ENCODE measurements at regions not wholly inside any gene's neighbourhood (a gene's known extent, or its start where the extent isn't known, plus 50 kb on each side); places are given as distances from the start of the nearest gene placed in this dataset.

GRCh38 chr5:145687943-145688342, 147.2 kb downstream of the PRELID2 start:
- FAIRE-seq = no peak
- DNase-seq (ENCODE audit: insufficient read length, low spot score) = no peak
- no peak for TF ChIP-seq CTCF (IDR thresholded peaks at IDR 0.05; ENCODE audit: insufficient read depth, missing control alignments)

GRCh38 chr5:145685417-145685816, 149.7 kb downstream of the PRELID2 start:
- DNase-seq (ENCODE audit: insufficient read length, low spot score) = no peak
- TF ChIP-seq CTCF (IDR thresholded peaks at IDR 0.05; ENCODE audit: insufficient read depth, missing control alignments) = no peak
- no peak for FAIRE-seq

- FAIRE-seq = no peak
- no peak for TF ChIP-seq CTCF (IDR thresholded peaks at IDR 0.05; ENCODE audit: insufficient read depth, missing control alignments)
- DNase-seq (ENCODE audit: insufficient read length, low spot score) = no peak
Measured at GRCh38 chr5:145683431-145683830, 151.7 kb downstream of the PRELID2 start.

- DNase-seq (ENCODE audit: insufficient read length, low spot score) = no peak
- no peak for TF ChIP-seq CTCF (IDR thresholded peaks at IDR 0.05; ENCODE audit: insufficient read depth, missing control alignments)
- no peak for FAIRE-seq
Measured at GRCh38 chr5:145682197-145682899, 152.8 kb downstream of the PRELID2 start.

GRCh38 chr5:145681686-145682085, 153.5 kb downstream of the PRELID2 start:
- FAIRE-seq (peak; percentile 94), DNase-seq (ENCODE audit: insufficient read length, low spot score) (no peak)
- peak; percentile 81 for TF ChIP-seq CTCF (IDR thresholded peaks at IDR 0.05; ENCODE audit: insufficient read depth, missing control alignments)

- DNase-seq (ENCODE audit: insufficient read length, low spot score) = no peak
- no peak for TF ChIP-seq CTCF (IDR thresholded peaks at IDR 0.05; ENCODE audit: insufficient read depth, missing control alignments)
- FAIRE-seq = no peak
Measured at GRCh38 chr5:145681216-145681615, 153.9 kb downstream of the PRELID2 start.

- TF ChIP-seq CTCF (IDR thresholded peaks at IDR 0.05; ENCODE audit: insufficient read depth, missing control alignments) = no peak
- no peak for FAIRE-seq
- DNase-seq (ENCODE audit: insufficient read length, low spot score) = no peak
Measured at GRCh38 chr5:145680767-145681166, 154.4 kb downstream of the PRELID2 start.
